HG03571 (cell line): ENCODE measurements at regions not wholly inside any gene's neighbourhood (a gene's known extent, or its start where the extent isn't known, plus 50 kb on each side); places are given as distances from the start of the nearest gene placed in this dataset.
"Not testable (repeated sequence)": the region's sequence is repeated elsewhere in the genome, so short reads cannot be mapped to it uniquely, and the experiment has no call there.

Source experiments
- ATAC-seq: cut with Tn5 transposase; IDR thresholded peaks from one replicate; pipeline ENCODE4 v1.9.1; 2021; ENCODE audit not compliant: unreplicated experiment

DNA sequence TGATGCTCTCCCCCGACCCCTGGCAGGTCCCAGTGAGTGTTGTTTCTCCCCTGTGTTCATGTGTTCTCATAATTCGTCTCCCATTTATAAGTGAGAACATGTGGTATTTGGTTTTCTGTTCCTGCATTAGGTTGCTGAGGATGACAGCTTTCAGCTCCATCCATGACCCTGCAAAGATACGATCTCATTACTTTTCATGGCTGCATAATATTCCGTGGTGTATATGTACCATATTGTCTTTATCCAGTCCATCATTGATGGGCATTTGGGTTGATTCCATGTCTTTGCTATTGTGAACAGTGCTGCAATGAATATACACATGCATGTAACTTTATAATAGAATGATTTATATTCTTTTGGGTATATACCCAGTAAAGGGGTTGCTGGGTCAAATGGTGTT is 321.5 kb downstream of the EMP1 start:
- not testable (repeated sequence) for ATAC-seq

DNA sequence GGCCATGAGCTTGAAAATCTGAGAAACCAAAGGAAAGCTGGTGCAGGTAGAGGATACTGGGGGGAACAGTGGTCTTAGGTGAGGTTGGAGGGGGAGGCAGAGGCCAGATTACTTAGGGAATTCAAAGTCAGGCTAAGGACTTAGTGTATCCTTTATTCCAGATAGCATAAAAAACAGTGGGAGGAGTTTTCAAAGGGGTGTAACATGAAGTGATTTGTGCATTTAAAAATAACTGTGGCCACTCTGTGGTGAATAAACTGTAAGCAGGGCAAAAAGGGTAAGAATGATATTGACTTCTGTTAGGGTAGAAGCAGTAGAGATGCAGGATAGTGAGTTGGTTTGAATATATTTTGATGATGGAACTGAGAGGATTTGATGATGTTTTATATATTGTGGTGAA is 313.2 kb downstream of the EMP1 start:
- no peak for ATAC-seq

DNA sequence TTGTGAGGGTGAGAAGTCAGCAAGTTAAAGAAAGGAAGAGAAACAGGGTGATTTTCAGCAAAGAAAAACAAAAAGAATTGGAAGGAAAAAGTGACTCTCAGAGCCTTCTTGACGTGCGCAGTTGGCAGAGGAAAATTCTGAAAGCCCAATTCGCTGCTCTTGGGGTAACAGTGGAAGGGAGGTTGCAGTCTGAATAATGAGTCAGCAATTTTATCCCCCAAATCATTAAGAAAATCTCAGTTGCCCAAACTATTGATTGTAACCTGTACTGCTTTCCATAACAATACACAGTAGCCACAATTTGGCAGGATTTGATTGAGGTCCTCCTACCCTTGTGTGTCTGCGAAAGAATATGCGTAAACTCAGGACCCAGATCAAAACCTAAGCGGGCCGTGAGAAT is 309.1 kb downstream of the EMP1 start:
- ATAC-seq = no peak

DNA sequence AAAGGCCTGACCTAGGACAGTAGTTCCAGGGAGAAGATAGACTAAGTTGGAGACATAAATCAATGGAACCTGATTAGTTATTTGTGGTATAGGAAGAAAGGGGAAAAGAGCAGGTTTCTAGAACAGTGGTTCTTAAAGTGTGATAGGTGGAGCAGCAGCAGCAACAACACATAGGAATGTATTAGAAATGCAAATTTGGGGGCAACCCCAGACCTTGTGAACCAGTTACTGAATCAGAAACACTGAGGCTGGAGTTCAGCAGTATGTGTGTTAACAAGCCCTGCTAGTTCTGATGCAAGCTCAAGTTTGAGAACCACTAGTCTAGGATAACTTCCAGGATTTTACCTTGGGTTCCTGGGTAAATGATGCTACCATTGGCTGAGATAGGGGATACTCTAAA is 308.7 kb downstream of the EMP1 start:
- ATAC-seq = no peak

DNA sequence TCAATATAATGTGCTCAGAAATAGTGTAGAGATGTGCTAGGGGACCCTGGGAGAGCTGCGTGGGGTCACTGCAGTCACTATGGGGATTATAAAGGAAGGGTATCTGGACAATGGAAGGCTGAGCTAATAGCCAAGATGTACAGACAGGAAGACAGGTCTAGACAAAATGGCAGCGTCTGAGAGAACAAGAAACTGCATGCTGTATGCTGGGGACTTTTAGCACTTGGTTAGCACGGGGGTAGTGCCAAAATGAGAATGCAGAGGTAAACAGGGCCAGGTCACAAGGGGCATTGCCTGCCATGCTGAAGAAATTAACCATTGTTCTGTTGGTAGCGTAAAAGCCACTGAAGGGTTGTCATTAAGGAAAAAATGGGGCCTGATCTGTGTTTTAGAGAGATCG is 308.2 kb downstream of the EMP1 start:
- ATAC-seq = no peak

DNA sequence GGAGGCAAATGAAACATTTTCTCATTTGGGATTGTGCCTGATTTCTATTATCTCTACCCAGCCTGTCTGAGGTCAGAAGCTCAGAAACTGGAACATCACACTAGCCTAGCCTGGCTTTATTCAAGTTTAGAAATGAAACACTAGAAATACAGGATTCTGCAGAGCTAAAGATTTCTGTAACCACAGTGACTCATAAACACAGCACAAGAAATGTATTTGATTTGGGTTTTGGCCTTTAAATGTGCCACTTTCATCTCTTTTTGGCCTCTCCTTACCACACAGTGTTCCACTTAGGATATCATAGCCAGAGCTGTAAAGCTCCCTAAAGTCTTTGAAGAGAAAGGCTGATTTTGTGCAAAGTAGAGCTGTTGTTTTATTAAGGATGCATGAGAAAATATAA is 307.5 kb downstream of the EMP1 start:
- no peak for ATAC-seq

DNA sequence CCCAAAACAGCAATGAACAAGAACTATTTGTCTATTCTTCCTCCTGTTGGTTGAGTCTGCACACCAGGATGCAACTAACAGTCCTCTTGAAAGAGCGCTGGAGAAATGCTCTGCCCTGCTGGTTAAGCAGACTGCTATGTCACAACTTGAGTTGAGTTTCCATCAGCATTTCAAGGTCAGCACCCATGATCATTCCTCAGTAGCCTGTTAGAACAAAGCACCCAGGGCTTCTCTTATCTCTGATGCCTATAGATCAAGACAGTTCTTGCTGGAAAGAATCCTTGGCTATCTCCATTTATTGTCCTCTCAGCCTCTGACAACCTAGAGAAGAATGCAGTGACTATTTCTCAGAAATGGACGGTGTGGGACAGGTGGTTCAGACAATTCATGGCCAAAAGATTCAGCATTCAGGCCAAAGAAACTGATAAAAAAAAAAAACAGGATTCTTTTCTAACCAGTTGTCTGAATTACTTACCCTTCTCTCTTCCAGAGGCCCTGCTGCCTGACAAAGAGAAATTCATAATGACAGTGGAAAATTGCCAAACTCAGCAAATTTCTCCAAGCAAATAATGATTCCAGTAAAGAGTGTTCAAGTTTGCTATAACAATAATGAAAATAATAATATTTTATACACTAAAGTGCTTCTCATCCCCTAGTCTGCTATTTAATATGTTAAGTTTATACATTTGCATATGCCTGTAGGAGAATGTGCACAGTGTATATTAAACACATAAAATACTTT is 306.7 kb downstream of the EMP1 start:
- ATAC-seq = no peak

DNA sequence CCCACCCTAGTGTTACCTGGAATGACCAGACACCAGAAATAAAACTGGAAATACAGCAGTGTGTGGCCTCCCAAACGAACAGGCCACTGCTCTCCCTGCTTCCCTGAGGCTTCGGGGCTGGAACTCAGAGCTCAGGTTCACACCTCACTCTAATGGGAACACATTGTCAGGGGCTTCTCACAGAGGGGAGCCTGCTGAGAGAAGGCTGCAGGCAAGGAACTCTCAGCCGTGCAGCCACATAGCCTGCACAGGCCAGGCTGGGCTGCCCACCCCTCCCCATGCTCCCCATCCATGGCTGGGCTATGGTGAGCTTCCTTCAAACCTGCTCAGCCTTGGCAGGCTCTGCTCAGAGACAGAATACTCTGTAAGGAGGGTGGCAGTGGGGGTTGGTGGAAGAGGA is 302.5 kb downstream of the EMP1 start:
- ATAC-seq = no peak

DNA sequence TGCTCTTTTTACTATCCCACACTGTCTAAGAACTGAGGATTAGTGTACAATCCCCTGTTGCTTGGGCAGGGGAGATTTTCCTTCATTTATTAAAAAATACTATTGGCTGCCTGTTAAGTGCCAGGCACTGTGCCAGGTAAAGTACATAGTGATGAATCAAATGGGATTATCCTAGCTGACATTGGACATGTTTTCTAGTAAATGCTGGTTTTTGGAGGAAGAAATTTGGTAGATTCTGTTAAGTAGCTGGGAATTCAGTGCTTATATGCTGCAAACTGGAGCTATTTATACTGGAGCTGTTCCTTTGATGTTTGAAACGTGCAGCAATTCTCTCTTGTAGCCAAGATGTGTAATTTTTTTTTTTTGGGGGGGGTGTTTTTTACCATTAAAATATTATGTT is 299.6 kb downstream of the EMP1 start:
- no peak for ATAC-seq

DNA sequence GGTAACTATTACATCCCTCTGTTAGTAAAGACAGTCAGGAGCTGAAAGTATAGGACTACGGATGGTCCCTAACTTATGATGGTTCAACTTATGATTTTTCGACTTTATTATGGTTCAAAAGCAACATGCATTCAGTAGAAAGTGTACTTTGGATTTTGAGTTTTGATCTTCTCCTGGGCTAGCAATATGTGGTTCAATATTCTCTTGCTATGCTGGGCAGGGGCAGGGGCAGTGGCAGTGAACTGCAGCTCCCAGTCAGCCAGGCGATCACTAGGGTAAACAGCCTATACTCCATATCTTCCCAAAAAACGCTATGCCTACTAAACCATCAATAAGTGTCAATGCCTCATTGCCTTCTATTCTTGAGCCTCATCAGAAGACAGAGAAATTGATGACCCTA is 292.7 kb downstream of the EMP1 start:
- no peak for ATAC-seq

DNA sequence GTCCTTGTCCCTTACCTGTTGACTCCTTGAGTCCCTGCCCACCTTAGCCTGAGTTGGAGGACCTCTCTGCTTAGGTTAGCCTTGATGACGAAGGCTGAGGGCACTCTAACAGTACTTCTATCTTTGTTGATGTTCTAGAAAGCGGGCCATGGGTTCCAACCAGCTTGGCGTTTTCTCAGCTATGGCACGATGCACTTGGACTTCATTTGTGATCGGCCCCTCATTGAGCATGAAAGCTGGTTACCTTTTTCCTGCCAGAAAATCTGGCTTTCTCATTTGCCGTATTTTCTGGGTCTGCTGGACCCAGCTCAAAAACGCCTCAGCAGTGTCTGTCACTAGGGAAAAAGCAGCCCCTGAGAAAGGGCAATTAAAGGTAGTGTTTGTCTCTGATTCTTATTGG is 290.8 kb downstream of the EMP1 start:
- ATAC-seq = no peak

DNA sequence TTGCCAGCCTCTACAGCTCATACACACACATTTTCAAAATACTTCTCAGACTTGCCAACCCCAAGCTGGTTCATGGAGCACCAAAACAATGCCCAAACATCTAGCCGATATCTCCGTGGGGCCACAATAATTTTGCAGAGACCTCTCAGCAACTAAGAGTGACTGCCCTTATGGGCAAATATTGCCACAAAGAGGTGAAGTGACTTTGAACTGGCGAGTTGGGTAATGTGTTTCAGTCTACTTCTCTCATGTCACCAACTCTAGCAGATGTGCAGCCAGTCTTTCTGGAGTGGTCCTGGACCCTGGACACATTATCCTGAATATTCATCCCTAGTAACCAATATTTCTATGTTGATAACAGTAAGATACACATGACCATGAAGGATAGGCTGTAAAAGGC is 290.3 kb downstream of the EMP1 start:
- no peak for ATAC-seq

DNA sequence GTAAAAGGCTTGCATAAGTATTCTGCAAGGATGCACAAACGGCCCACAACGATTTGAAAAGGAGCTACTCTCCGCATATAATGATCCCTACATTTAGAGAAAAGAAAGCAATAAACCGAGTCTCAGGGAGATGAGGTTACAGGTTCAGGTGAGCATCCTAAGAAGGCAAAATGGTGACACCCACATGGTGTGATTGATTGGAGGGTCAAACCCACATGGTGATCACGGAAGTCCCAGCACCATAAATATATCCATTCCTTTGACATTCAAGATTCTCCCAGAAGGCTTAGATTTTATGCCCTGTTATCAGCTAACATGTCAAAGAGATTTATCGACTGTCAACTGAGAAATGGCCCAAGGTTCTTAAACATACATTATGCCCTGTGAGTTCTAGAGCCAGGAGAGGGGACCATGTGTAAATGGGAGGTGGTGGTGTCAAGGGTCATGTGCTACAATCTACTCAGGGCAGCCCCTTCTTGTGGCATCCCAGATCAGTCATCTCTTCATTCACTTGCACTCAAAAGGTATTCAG is 282.2 kb downstream of the EMP1 start:
- no peak for ATAC-seq

DNA sequence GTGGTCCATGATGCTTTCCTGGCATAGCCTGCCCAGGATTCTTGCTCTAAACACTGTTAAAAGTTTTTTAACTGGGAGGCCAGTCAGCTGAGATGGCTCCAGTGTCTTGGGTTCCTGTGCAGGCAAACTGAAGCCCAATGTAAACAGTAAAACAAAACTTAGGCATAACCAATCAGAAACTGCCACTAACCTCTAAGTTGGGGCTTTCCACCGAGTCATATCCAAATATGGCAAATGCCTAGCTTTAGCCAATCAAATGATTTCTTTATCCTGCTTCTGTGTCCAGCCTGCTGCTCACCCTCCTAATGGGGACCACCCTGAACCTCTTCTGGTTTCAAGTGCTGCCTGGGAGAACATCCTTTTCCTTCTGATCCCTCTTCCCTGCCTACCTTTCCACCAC is 277.9 kb downstream of the EMP1 start:
- no peak for ATAC-seq

DNA sequence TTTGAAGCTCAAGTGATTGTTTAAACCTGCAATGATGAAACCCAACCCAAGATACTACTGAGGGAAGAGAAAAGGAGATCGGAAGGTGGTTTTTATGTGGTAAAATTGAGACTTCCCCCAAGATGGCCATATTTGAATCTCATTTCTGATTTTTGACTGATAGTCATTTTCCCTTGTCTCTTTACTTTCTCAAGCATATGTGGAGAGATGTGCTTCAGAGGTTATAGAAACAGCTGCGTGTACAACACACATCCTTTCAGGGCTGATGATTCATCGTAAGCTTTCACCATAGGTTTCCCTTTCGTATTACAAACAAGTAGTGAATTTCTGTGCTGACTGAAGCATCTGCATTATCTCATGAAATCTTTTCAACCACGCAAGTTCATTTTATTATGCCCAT is 276.2 kb downstream of the EMP1 start:
- peak; percentile 98 for ATAC-seq

DNA sequence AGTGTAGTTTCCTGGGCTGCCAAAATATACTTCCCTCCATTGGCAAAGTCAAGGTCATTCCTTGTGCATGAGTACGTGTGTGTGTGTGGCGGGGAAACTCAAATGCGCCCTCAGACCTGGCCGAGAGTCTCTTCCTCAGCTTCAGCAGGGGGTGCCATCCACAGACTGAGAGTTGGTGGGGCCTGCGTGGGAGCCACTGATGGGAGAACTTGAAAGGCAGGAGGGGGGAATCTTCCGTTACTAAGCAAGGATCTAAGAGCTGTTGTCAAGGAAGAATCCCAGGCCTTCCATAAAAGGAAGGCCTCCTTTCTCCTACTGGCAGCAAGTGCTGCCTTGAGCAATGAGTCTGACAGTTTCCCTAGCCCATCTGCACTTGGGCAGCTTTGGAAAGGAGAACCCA is 274.9 kb downstream of the EMP1 start:
- no peak for ATAC-seq

DNA sequence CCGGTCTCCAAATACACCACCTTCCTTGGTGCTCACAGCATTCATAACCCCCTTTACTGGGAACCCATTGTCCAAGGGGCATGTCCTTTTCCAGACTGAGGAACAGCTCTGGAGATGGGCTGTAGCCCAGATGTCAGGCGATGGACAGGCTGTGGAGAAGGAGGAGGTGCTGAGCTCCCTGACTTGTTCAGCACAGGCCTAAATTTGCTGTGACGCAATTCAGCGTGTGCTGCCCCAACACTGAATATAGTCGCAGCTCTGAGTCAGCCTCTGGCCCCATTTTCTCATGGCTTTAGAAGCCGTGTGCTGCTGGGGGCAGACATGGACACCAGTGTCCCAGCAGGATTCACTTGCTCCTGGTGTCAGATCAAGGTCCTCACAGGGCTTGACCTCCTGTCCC is 269.1 kb downstream of the EMP1 start:
- no peak for ATAC-seq

DNA sequence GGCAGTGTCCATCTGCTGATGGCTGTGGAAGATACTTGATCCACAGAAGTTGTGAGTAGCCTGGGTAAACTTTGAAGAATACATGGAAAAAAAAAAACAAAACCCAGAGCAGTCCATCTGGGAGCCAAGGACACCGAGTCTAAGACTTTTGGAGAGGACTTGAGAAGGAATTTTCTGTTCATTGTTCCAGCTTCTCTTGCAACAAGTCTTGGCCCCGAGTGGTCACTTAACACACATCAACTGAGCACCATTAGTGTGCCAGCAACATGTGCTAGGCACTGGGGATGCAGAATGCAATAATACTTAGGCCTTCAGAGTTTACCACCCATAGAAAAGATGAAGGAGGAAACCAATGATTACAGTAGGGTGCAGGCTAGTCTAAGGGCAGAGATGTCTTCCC is 266.7 kb downstream of the EMP1 start:
- ATAC-seq = no peak

DNA sequence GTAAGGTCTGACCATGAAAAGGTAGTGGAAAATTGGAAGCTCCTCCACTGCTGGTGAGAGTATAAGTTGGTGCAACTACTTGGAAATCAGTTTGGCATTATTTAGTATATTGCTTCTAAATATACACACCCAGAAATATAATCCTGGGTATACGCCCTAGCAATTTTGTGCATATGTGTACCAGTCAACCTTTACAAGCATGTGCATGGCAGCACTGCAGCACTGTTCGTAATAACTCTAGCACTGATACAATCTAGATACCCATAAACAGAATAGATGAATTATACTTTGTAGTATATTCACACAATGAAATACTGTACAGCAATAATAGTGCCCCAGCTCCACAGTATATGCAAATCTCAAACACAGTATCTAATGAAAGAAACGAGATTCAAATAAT is 265.9 kb downstream of the EMP1 start:
- ATAC-seq = no peak

DNA sequence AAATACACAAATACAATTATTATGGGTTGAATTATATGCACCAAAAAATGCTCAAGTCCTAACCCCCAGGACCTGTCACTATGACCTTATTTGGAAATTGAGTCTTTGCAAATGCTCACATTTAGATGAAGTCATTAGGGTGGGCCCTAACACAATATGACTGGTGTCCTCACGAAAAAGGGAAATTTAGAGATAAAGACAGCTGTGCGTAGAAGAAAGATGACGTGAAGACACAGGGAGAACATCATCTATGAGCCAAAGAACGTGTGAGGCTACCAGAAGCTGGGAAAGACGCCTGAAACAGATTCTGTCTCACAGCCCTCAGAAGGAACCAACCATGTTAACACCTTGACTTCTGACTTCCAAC is 259.2 kb downstream of the EMP1 start:
- ATAC-seq = no peak

DNA sequence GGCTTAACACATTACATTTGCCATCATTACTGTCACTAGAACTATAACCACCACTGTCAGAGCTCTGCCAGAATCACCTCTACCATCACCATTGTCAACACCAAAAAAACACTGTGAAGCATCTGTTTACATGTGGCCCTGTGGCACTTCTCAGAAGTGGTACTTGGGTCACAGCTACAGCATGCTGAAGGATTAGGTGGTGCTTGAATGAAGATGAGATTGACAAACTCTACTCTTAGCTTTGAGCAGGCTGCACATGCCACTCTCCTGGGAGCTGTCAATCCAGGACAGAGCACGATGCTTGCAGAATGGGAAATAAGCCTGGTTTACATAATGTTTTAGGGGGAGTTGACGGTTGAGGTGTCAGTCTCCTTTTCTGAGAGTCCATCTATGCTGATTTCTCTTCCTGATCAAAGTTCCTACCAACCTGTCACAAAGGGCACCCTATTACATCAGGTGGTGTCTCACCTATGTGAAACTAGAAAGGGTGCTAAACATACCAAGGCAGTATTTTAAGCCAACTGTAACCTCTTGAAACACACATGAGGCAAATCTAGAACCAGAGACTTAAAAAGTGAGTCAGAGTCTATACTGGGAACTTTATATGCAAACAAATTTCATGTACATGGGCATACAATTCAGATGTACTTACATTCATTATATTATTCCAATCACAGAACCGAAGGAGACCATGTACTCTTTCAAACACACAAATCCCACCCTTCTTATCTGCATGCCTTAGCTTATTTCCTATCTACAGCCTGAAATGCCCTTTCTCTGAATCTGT is 258.7 kb downstream of the EMP1 start:
- ATAC-seq = no peak

DNA sequence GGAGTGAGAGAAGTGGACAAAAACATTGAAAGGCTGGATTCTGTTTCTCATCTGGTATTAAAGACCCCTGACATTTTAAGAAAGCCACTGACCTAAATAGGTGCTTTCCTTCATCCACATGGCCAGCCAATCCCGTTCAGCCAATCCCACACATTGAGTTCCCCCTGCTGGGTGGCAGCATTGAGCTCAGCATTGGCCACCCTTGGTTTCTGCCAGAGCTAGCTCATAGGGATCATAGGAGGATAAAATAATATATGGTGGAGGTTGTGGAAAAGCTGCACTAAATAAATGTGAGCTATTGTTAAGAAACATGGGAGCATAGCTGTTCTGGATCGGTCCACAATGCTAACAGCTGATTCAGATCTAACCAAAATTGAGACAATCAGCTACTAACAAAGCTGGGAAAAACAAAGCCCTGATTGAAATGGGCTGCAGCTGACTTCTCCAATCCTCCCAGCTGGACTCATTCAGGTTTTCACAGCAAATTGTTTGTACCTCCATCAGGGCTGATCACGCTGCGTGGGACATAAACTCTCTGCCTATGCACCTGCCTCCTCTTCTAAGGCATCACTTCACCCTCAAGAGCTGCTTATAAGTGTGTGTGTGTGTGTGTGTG is 256.5 kb downstream of the EMP1 start:
- ATAC-seq = no peak
